HEK293T (cell line): ENCODE measurements at regions not wholly inside any gene's neighbourhood (a gene's known extent, or its start where the extent isn't known, plus 50 kb on each side); places are given as distances from the start of the nearest gene placed in this dataset.
"Not testable (repeated sequence)": the region's sequence is repeated elsewhere in the genome, so short reads cannot be mapped to it uniquely, and the experiment has no call there.

Source experiments
- CTCF ChIA-PET: fragments of 350-600 bp; formaldehyde crosslinking; extraction: SDS; loops from one replicate; lab custom pipeline; 2021; ENCODE audit warnings: antibody characterized with exemption, inconsistent platforms; lab: Yijun Ruan, JAX
- POLR2A ChIA-PET: fragments of 350-600 bp; formaldehyde crosslinking; extraction: SDS; loops from one replicate; lab custom pipeline; 2020; ENCODE audit warnings: antibody characterized with exemption, inconsistent platforms; lab: Yijun Ruan, JAX
- DNase-seq: peaks from one replicate; pipeline ENCODE4 v3.0.0; 2012; ENCODE audit warnings: mixed read lengths; ENCODE audit errors: extremely low spot score
- ARNT ChIP-seq: fragments of 450-650 bp; IDR thresholded peaks from 2 replicates; pipeline ENCODE4 v1.6.1; 2017; ENCODE audit warnings: mild to moderate bottlenecking
- BHLHE40 ChIP-seq: fragments of 450-650 bp; IDR thresholded peaks from 2 replicates; pipeline ENCODE4 v1.6.1; 2016; ENCODE audit warnings: mild to moderate bottlenecking, moderate library complexity, borderline replicate concordance
- CTBP1 ChIP-seq: fragments of 450-650 bp; IDR thresholded peaks from 2 replicates; pipeline ENCODE4 v1.6.1; 2016; ENCODE audit warnings: borderline replicate concordance
- ELF4 ChIP-seq: fragments of 450-650 bp; IDR thresholded peaks from 2 replicates; pipeline ENCODE4 v1.6.1; 2017; ENCODE audit warnings: antibody characterized with exemption
- FOXA1 ChIP-seq: fragments of 450-650 bp; IDR thresholded peaks from 2 replicates; pipeline ENCODE4 v1.6.1; 2016; ENCODE audit warnings: mild to moderate bottlenecking
- FOXK2 ChIP-seq: fragments of 450-650 bp; IDR thresholded peaks from 2 replicates; pipeline ENCODE4 v1.6.1; 2016; ENCODE audit warnings: mild to moderate bottlenecking
- FOXM1 ChIP-seq: fragments of 450-650 bp; IDR thresholded peaks from 2 replicates; pipeline ENCODE4 v1.6.1; 2017; ENCODE audit warnings: mild to moderate bottlenecking, borderline replicate concordance
- HDGF ChIP-seq: fragments of 450-650 bp; IDR thresholded peaks from 2 replicates; pipeline ENCODE4 v1.6.1; 2017; ENCODE audit warnings: antibody characterized with exemption, borderline replicate concordance
- L3MBTL2 ChIP-seq: fragments of 450-650 bp; conservative IDR thresholded peaks from 2 replicates; pipeline ENCODE4 v1.6.1; 2016; ENCODE audit warnings: mild to moderate bottlenecking
- LEF1 ChIP-seq: fragments of 450-650 bp; IDR thresholded peaks from 2 replicates; pipeline ENCODE4 v1.6.1; 2017; ENCODE audit warnings: mild to moderate bottlenecking, borderline replicate concordance
- NFRKB ChIP-seq: fragments of 450-650 bp; IDR thresholded peaks from 2 replicates; pipeline ENCODE4 v1.6.1; 2016; ENCODE audit warnings: mild to moderate bottlenecking, moderate library complexity
- SP1 ChIP-seq: fragments of 450-650 bp; IDR thresholded peaks from 2 replicates; pipeline ENCODE4 v1.6.1; 2017
- SUZ12 ChIP-seq: fragments of 450-650 bp; IDR thresholded peaks from 2 replicates; pipeline ENCODE4 v1.6.1; 2016; ENCODE audit warnings: mild to moderate bottlenecking
- TARDBP ChIP-seq: fragments of 450-650 bp; IDR thresholded peaks from 2 replicates; pipeline ENCODE4 v1.6.1; 2016
- ZNF384 ChIP-seq: fragments of 450-650 bp; IDR thresholded peaks from 2 replicates; pipeline ENCODE4 v1.6.1; 2016
- TF ChIP-seq, protein P1 (sequence below): fragments of 450-650 bp; IDR thresholded peaks from 2 replicates; pipeline ENCODE4 v1.6.1; 2016

GRCh38 chr5:99765011-99765410 is 770.2 kb upstream of the FAM174A start:
- DNase-seq: no peak
- CTCF ChIA-PET: no interaction called here
- TF ChIP-seq SUZ12 (no peak), ELF4 (no peak), LEF1 (no peak), SP1 (no peak), TARDBP (no peak), FOXK2 (no peak), FOXA1 (no peak)
- TF ChIP-seq, protein P1, sequence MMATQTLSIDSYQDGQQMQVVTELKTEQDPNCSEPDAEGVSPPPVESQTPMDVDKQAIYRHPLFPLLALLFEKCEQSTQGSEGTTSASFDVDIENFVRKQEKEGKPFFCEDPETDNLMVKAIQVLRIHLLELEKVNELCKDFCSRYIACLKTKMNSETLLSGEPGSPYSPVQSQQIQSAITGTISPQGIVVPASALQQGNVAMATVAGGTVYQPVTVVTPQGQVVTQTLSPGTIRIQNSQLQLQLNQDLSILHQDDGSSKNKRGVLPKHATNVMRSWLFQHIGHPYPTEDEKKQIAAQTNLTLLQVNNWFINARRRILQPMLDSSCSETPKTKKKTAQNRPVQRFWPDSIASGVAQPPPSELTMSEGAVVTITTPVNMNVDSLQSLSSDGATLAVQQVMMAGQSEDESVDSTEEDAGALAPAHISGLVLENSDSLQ: no peak
- POLR2A ChIA-PET: no interaction called here

- ChIA-PET POLR2A (no interaction called here), CTCF (no interaction called here)
- TF ChIP-seq, protein P1: no peak
- DNase-seq: no peak
Measured at GRCh38 chr5:99763021-99763774, 772.0 kb upstream of the FAM174A start.

- CTCF ChIA-PET: no interaction called here
- DNase-seq: no peak
- TF ChIP-seq ARNT (no peak), ELF4 (no peak)
- POLR2A ChIA-PET: no interaction called here
Measured at GRCh38 chr5:99747342-99747741, 787.8 kb upstream of the FAM174A start.

- POLR2A ChIA-PET, DNase-seq, CTCF ChIA-PET: not testable (repeated sequence)
Measured at GRCh38 chr5:99733146-99733545, 802.0 kb upstream of the FAM174A start.

DNA sequence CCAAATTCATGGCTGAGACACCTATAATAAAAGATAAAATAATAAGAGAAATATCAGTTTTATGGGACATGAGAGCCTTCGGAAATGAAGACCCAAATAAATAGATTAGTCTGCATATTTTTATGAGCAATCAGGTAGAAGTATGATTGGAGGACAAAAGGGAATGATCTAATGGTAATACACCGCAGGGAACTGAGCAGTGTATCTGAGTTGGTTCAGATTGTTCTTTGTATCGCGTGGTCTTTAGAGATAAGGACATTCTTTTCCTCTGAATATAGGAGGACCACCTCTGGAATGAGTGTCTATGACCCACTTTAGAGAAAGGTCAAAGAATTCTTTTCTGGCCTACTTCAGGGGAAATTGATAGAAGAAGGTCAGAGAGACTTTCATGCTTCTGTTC is 801.8 kb upstream of the CHD1 start:
- CTCF ChIA-PET, DNase-seq, POLR2A ChIA-PET: not testable (repeated sequence)

DNA sequence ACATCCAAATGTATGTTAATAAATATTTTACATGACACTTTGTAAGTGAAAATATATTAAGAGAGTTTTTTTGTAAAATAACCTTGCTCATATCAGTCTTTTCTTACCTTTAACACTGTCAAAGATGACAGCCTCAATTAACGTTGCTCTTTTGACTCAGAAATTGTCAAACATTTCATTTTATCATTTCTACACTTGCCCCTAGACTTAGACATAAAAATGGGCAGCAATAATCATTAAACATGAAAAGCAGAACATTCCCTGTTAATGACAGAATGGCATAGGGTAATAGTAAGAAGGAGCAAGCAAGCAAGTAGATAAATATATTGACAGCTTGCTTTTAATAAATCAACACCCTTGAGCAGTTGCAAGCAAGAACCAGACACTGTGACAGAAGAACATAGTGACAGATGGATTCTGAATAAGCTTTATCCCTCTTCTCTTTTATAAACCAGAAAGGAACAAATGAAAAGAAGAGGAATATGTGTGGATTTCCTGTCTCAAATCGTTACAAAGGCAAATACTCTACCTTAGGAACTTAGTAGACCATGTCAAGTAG is 796.0 kb upstream of the CHD1 start:
- DNase-seq: no peak
- no peak for TF ChIP-seq ZNF384
- no peak for TF ChIP-seq NFRKB
- ChIA-PET POLR2A (no interaction called here), CTCF (no interaction called here)

DNA sequence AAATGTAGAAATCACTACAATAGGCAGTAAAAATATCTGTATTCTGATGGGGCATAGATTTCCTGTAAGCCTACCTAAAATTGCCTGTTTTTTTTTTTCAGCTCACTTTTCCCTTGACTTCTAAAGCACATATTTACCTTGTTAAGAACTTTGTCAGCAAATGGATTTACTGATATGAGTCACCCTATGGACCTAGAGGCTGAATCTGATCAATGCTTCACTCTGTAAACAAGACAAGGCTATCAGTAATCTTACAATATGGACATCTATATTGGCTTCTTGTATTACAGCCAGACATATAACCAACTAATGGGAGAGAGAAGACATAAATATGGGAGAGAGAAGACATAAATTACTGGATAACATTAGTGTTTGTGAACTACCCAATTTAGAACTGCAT is 792.7 kb upstream of the CHD1 start:
- no peak for DNase-seq
- ChIA-PET POLR2A (no interaction called here), CTCF (no interaction called here)
- TF ChIP-seq HDGF (no peak), BHLHE40 (no peak), FOXK2 (no peak), FOXM1 (no peak), L3MBTL2 (no peak), ARNT (no peak), SP1 (no peak), TARDBP (no peak), CTBP1 (no peak), SUZ12 (no peak), ELF4 (no peak)

DNA sequence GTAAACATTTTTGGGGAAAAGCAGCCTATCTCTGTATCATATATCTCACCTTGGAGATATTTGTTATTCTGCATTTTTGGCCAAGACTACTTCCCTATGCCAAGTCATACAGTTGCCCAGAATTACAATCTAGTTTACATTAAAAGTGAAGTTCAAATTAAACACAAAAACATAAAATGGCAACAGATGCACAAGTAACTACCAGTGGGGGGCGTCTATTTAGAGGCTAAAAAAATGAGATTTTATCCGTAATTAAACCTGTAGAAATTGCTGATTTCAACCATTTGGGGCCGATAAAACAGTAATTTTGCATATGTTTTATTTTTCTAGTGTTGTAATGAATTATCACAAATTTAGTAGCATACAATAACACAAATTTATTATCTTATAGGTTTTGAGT is 787.1 kb upstream of the CHD1 start:
- no peak for DNase-seq
- POLR2A ChIA-PET: no interaction called here
- TF ChIP-seq BHLHE40 (no peak), TARDBP (no peak), FOXK2 (no peak), SP1 (no peak), LEF1 (no peak), HDGF (no peak)
- CTCF ChIA-PET: no interaction called here

- DNase-seq: no peak
- ChIA-PET POLR2A (no interaction called here), CTCF (no interaction called here)
- no peak for TF ChIP-seq ZNF384
- no peak for TF ChIP-seq ELF4
- no peak for TF ChIP-seq FOXA1
- TF ChIP-seq ARNT: no peak
- no peak for TF ChIP-seq TARDBP
- TF ChIP-seq, protein P1: no peak
- no peak for TF ChIP-seq SP1
- TF ChIP-seq CTBP1: no peak
- TF ChIP-seq L3MBTL2: no peak
- TF ChIP-seq BHLHE40: no peak
- no peak for TF ChIP-seq HDGF
- no peak for TF ChIP-seq FOXK2
- no peak for TF ChIP-seq LEF1
- TF ChIP-seq NFRKB: no peak
- no peak for TF ChIP-seq FOXM1
- no peak for TF ChIP-seq SUZ12
Measured at GRCh38 chr5:99706160-99706559, 777.4 kb upstream of the CHD1 start.
